ENCODE measurements at regions not wholly inside any gene's neighbourhood (a gene's known extent, or its start where the extent isn't known, plus 50 kb on each side); places are given as distances from the start of the nearest gene placed in this dataset.

GRCh38 chr10:43959364-43960134 is 310.9 kb upstream of the ZNF32 start:
- DNase-seq (ENCODE audit: low read depth in 2 of 2), result no peak

- no peak for DNase-seq (ENCODE audit: low read depth in 2 of 2)
These were observed 310.3 kb upstream of the ZNF32 start for GRCh38 chr10:43958964-43959363.

- no peak for DNase-seq (ENCODE audit: low read depth in 2 of 2)
These were observed 309.4 kb upstream of the ZNF32 start for GRCh38 chr10:43958071-43958432.

GRCh38 chr10:43957267-43958070 is 308.8 kb upstream of the ZNF32 start:
- no peak for DNase-seq (ENCODE audit: low read depth in 2 of 2)

- no peak for DNase-seq (ENCODE audit: low read depth in 2 of 2)
These were observed 307.3 kb upstream of the ZNF32 start for GRCh38 chr10:43955978-43956377.

- DNase-seq (ENCODE audit: low read depth in 2 of 2), result no peak
These were observed 306.4 kb upstream of the ZNF32 start for GRCh38 chr10:43955002-43955596.

- no peak for DNase-seq (ENCODE audit: low read depth in 2 of 2)
These were observed 305.0 kb upstream of the ZNF32 start for GRCh38 chr10:43953672-43954071.

- no peak for DNase-seq (ENCODE audit: low read depth in 2 of 2)
These were observed 304.1 kb upstream of the ZNF32 start for GRCh38 chr10:43952760-43953159.

GRCh38 chr10:43949351-43949750 is 300.7 kb upstream of the ZNF32 start:
- DNase-seq (ENCODE audit: low read depth in 2 of 2), result no peak

- DNase-seq (ENCODE audit: low read depth in 2 of 2), result no peak
These were observed 297.8 kb upstream of the ZNF32 start for GRCh38 chr10:43946445-43946844.

GRCh38 chr10:43945908-43946307 is 297.2 kb upstream of the ZNF32 start:
- DNase-seq (ENCODE audit: low read depth in 2 of 2), result no peak

- DNase-seq (ENCODE audit: low read depth in 2 of 2), result no peak
These were observed 296.5 kb upstream of the ZNF32 start for GRCh38 chr10:43945094-43945730.

GRCh38 chr10:43944381-43945093 is 295.9 kb upstream of the ZNF32 start:
- DNase-seq (ENCODE audit: low read depth in 2 of 2), result no peak

GRCh38 chr10:43943818-43944360 is 295.2 kb upstream of the ZNF32 start:
- DNase-seq (ENCODE audit: low read depth in 2 of 2), result no peak

GRCh38 chr10:43943119-43943817 is 294.6 kb upstream of the ZNF32 start:
- no peak for DNase-seq (ENCODE audit: low read depth in 2 of 2)

- DNase-seq (ENCODE audit: low read depth in 2 of 2), result no peak
These were observed 293.6 kb upstream of the ZNF32 start for GRCh38 chr10:43942096-43942850.

- no peak for DNase-seq (ENCODE audit: low read depth in 2 of 2)
These were observed 292.5 kb upstream of the ZNF32 start for GRCh38 chr10:43940898-43941837.

GRCh38 chr10:43939939-43940820 is 291.5 kb upstream of the ZNF32 start:
- no peak for DNase-seq (ENCODE audit: low read depth in 2 of 2)

Measured in stimulated activated CD8-positive, alpha-beta memory T cell treated with anti-CD3 and anti-CD28 coated beads, Interleukin-2, amount 100 ng/mL, for 48 hours (primary cell).